ENCODE measurements at regions not wholly inside any gene's neighbourhood (a gene's known extent, or its start where the extent isn't known, plus 50 kb on each side); places are given as distances from the start of the nearest gene placed in this dataset.
"Not testable (repeated sequence)": the region's sequence is repeated elsewhere in the genome, so short reads cannot be mapped to it uniquely, and the experiment has no call there.

DNA sequence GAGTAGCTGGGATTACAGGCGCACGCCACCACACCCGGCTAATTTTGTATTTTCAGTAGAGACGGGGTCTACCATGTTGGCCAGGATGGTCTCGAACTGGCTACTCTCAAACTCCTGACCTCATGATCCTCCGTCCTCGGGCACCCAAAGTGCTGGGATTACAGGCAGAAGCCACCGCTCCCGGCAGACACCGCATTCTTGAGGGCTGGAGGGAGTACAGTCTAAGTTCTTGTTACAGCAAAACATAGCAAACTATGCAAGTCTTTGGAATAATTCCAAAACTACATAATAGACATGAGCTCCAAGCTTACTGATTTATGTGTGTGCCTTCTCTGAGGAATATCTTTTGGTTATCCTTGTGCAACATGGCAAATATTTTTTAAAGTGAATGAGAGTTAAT, 299.1 kb upstream of the ZNF658 start:
- not testable (repeated sequence) for H3K4me1 Mint-ChIP-seq, H3K27ac Mint-ChIP-seq, H3K27me3 Mint-ChIP-seq

DNA sequence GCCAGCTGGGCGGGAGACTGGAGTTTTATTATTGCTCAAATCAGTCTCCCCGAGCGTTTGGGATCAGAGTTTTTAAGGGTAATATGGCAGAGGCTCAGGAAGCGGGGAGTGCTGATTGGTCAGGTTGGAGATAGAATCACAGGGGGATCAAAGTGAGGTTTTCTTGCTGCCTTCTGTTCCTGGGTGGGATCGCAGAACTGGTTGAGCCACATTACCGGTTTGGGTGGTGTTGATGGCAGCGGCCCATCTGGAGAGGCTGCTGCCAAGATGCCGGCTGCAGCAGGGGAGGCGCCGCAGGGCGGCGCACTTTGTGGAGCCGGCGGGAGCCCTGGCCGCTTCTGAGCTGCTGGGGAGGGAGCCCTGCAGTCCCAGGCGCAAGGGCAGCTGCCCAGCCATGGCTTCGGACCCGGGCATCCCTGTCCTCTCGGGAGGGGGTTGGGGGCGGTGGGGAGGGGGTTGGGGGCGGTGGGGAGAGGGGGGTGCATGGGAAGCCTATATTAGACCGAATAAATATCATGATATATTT, 268.9 kb upstream of the ZNF658 start:
- H3K4me3 ChIP-seq (ENCODE audit: low read length); H3K9me3 ChIP-seq (ENCODE audit: low read length); H3K4me1 ChIP-seq (ENCODE audit: insufficient read depth, low read length); CTCF ChIA-PET; H3K27ac ChIP-seq (ENCODE audit: low read depth, low read length); H3K27me3 ChIP-seq (ENCODE audit: insufficient read depth, low read length, poor library complexity, severe bottlenecking); H3K27me3 Mint-ChIP-seq; H3K36me3 Mint-ChIP-seq; H3K36me3 ChIP-seq (ENCODE audit: insufficient read depth, low read length); POLR2A ChIA-PET; H3K9me3 Mint-ChIP-seq; H3K4me3 Mint-ChIP-seq; DNase-seq; H3K4me1 Mint-ChIP-seq; H3K27ac Mint-ChIP-seq: not testable (repeated sequence)

More for the DNA sequence above, 299.1 kb upstream of the ZNF658 start:
- H3K4me3 Mint-ChIP-seq; H3K9me3 ChIP-seq (ENCODE audit: low read length); H3K36me3 Mint-ChIP-seq; H3K4me3 ChIP-seq (ENCODE audit: low read length); H3K27ac ChIP-seq (ENCODE audit: low read depth, low read length); CTCF ChIA-PET; H3K4me1 ChIP-seq (ENCODE audit: insufficient read depth, low read length); POLR2A ChIA-PET; DNase-seq; H3K36me3 ChIP-seq (ENCODE audit: insufficient read depth, low read length); H3K27me3 ChIP-seq (ENCODE audit: insufficient read depth, low read length, poor library complexity, severe bottlenecking); H3K9me3 Mint-ChIP-seq: not testable (repeated sequence)

DNA sequence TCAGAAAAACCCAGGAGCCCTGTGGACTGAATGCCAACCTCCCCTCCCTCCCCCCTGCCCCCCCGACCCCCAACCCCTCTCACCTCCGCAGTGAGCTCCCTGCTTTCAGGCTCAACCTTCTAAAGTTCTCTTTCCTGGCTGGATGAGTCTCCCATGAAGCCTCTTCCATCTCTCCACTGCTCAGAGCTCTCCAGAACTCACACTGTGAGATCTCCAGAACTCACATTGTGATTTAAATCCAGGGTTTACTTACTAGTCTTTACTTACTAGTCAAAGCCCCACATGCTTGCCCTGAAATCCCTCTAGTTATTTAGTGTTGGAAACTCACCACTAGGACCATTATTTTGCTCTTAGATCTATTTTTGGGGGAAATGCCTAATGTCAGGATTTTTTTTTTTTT, 252.8 kb upstream of the ZNF658 start:
- H3K4me3 Mint-ChIP-seq; H3K27ac ChIP-seq (ENCODE audit: low read depth, low read length); H3K27ac Mint-ChIP-seq; H3K4me1 Mint-ChIP-seq; H3K9me3 ChIP-seq (ENCODE audit: low read length); H3K27me3 Mint-ChIP-seq; H3K9me3 Mint-ChIP-seq; H3K36me3 ChIP-seq (ENCODE audit: insufficient read depth, low read length); H3K4me3 ChIP-seq (ENCODE audit: low read length); CTCF ChIA-PET; H3K27me3 ChIP-seq (ENCODE audit: insufficient read depth, low read length, poor library complexity, severe bottlenecking); POLR2A ChIA-PET; DNase-seq; H3K4me1 ChIP-seq (ENCODE audit: insufficient read depth, low read length); H3K36me3 Mint-ChIP-seq: not testable (repeated sequence)

- H3K27ac Mint-ChIP-seq; H3K36me3 Mint-ChIP-seq; H3K4me3 ChIP-seq (ENCODE audit: low read length); H3K9me3 ChIP-seq (ENCODE audit: low read length); H3K4me3 Mint-ChIP-seq; H3K36me3 ChIP-seq (ENCODE audit: insufficient read depth, low read length); DNase-seq; CTCF ChIA-PET; H3K27me3 ChIP-seq (ENCODE audit: insufficient read depth, low read length, poor library complexity, severe bottlenecking); H3K9me3 Mint-ChIP-seq; H3K4me1 ChIP-seq (ENCODE audit: insufficient read depth, low read length); H3K27me3 Mint-ChIP-seq; H3K4me1 Mint-ChIP-seq; POLR2A ChIA-PET; H3K27ac ChIP-seq (ENCODE audit: low read depth, low read length): not testable (repeated sequence)
These were observed 210.3 kb upstream of the ZNF658 start for GRCh38 chr9:66690242-66690641.

- CTCF ChIA-PET; H3K36me3 Mint-ChIP-seq; H3K9me3 ChIP-seq (ENCODE audit: low read length); H3K4me1 Mint-ChIP-seq; H3K4me1 ChIP-seq (ENCODE audit: insufficient read depth, low read length); H3K27me3 Mint-ChIP-seq; H3K27ac Mint-ChIP-seq; H3K36me3 ChIP-seq (ENCODE audit: insufficient read depth, low read length); POLR2A ChIA-PET; H3K27ac ChIP-seq (ENCODE audit: low read depth, low read length); H3K4me3 Mint-ChIP-seq; H3K4me3 ChIP-seq (ENCODE audit: low read length); H3K27me3 ChIP-seq (ENCODE audit: insufficient read depth, low read length, poor library complexity, severe bottlenecking); H3K9me3 Mint-ChIP-seq: not testable (repeated sequence)
- DNase-seq: peak in 1 of 5 donors; percentile 1
These were observed 204.8 kb upstream of the ZNF658 start for GRCh38 chr9:66695561-66696240.

DNA sequence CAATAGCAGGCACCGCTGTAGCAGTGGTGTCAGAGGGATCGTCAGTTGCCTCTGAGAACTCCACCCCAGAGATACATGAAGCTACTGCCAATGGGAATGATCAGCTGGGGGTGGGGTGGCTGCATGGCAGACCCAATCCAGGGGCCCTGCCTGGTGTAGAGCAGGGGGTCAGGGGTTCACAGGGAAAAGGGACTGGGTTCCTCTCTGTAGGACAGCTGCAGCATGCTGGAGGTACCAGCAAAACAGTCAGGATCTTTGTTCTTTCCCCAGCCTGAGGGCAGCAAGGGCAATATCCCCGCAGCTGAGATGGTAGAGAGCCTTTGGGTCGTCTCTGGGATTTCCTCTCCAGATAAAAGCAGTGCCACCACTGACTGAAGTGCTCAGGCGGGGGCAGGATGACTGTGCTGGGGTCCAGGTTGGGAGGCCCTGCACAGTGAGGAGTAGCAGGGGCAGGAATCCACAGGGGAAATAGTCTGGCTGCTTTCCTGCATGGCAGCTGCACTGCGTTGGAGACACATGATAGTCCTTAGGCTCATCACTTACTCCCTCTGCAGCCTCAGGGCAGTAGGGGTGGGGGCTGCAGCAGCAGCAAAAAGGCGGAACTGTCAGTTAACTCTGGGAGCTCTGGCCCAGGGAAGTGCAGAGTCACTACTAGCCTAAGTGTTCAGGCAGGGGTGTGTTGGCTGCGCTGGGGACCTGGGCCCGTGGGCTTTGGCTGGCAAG, 203.0 kb upstream of the ZNF658 start:
- H3K27ac ChIP-seq (ENCODE audit: low read depth, low read length); H3K4me3 Mint-ChIP-seq; DNase-seq; H3K36me3 Mint-ChIP-seq; H3K27ac Mint-ChIP-seq; H3K27me3 Mint-ChIP-seq; H3K4me1 Mint-ChIP-seq; H3K9me3 Mint-ChIP-seq; H3K4me1 ChIP-seq (ENCODE audit: insufficient read depth, low read length); H3K9me3 ChIP-seq (ENCODE audit: low read length); POLR2A ChIA-PET; CTCF ChIA-PET; H3K4me3 ChIP-seq (ENCODE audit: low read length); H3K27me3 ChIP-seq (ENCODE audit: insufficient read depth, low read length, poor library complexity, severe bottlenecking); H3K36me3 ChIP-seq (ENCODE audit: insufficient read depth, low read length): not testable (repeated sequence)

DNA sequence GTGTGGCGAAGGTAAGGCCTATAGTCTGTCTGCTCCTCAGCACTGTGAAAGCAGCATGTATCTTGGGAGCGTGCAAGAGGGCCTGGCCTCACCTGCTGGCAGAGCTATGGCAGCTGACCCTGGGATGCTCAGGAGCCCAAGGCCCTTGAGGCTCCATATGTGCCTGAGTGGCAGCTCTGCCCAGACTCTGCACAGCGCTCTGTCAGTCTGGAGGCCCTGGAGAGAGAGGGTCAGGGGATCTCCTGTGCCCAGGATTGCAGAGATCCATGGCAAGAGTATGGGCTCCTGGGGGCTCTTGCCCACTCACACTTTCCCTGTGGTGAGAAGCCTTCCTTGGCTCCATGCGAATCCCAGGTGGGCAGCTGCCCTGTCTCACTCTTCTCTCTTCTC, 202.5 kb upstream of the ZNF658 start:
- H3K27me3 Mint-ChIP-seq; H3K4me3 ChIP-seq (ENCODE audit: low read length); H3K36me3 ChIP-seq (ENCODE audit: insufficient read depth, low read length); H3K4me3 Mint-ChIP-seq; H3K9me3 ChIP-seq (ENCODE audit: low read length); H3K9me3 Mint-ChIP-seq; H3K36me3 Mint-ChIP-seq; POLR2A ChIA-PET; H3K27me3 ChIP-seq (ENCODE audit: insufficient read depth, low read length, poor library complexity, severe bottlenecking); DNase-seq; H3K27ac ChIP-seq (ENCODE audit: low read depth, low read length); CTCF ChIA-PET; H3K4me1 ChIP-seq (ENCODE audit: insufficient read depth, low read length); H3K27ac Mint-ChIP-seq; H3K4me1 Mint-ChIP-seq: not testable (repeated sequence)

GRCh38 chr9:66701411-66702377, 198.8 kb upstream of the ZNF658 start:
- H3K36me3 ChIP-seq (ENCODE audit: insufficient read depth, low read length); H3K27ac ChIP-seq (ENCODE audit: low read depth, low read length); H3K9me3 Mint-ChIP-seq; H3K4me3 Mint-ChIP-seq; H3K9me3 ChIP-seq (ENCODE audit: low read length); H3K4me1 ChIP-seq (ENCODE audit: insufficient read depth, low read length); H3K27me3 Mint-ChIP-seq; H3K4me1 Mint-ChIP-seq; POLR2A ChIA-PET; H3K27me3 ChIP-seq (ENCODE audit: insufficient read depth, low read length, poor library complexity, severe bottlenecking); CTCF ChIA-PET; DNase-seq; H3K4me3 ChIP-seq (ENCODE audit: low read length); H3K36me3 Mint-ChIP-seq: not testable (repeated sequence)
- peak overlapping the region in 1 of 8 donors; percentile 17 for H3K27ac Mint-ChIP-seq

Data from CD8-positive, alpha-beta memory T cell (primary cell).